HepG2 (cell line): ENCODE measurements at regions not wholly inside any gene's neighbourhood (a gene's known extent, or its start where the extent isn't known, plus 50 kb on each side); places are given as distances from the start of the nearest gene placed in this dataset.

ENCODE experiments used
- ATAC-seq: fragments of 200-7000 bp; cut with Tn5 transposase; 3 replicates; pipeline ENCODE4 v1.9.1; 2020; ENCODE audit warnings: mild to moderate bottlenecking, moderate library complexity
- BruUV-seq: library from RNA; stranded (reverse); fragments of 400-500 nt; replicated peaks from 2 replicates; lab custom pipeline; 2021; lab: Mats Ljungman, UMichigan
- CTCF ChIA-PET: fragments of 300-600 bp; formaldehyde crosslinking; extraction: SDS; loops from one replicate; lab custom pipeline; 2021; ENCODE audit warnings: low total read pairs, inconsistent platforms, low intra/inter-chr PET ratio; lab: Yijun Ruan, JAX
- POLR2A ChIA-PET: fragments of 350-600 bp; sonication (Branson Sonifier 250); formaldehyde crosslinking; loops from one replicate; lab custom pipeline; 2020; ENCODE audit warnings: antibody characterized with exemption, inconsistent platforms; lab: Yijun Ruan, JAX
- DNase-seq: peaks from one replicate; pipeline ENCODE4 v3.0.0-alpha.2; 2015; ENCODE audit warnings: low spot score
- FAIRE-seq: peaks from 3 replicates; lab custom pipeline; 2011; peaks lifted over from hg19 to GRCh38; lab: Jason Lieb, UNC
- H2AFZ ChIP-seq: one replicate; pipeline ENCODE4 v1.6.1; 2011; ENCODE audit warnings: low read length, inconsistent platforms
- H3K27ac ChIP-seq: fragments of 300-600 bp; 3 replicates; pipeline ENCODE4 v1.8.0; 2011; ENCODE audit warnings: mixed run types, mild to moderate bottlenecking, mixed read lengths, low read length, inconsistent platforms; ENCODE audit not compliant: insufficient read depth; ENCODE audit errors: extremely low read length
- H3K27me3 ChIP-seq, 2 experiments: fragments of 200-600 bp in 1 of 2; 2 replicates in 1 of 2; 3 replicates in 1 of 2; pipeline versions ENCODE4 v1.6.0 to v1.8.0; 2011; ENCODE audit warnings: low read length in 2 of 2, mild to moderate bottlenecking in 2 of 2, moderate library complexity in 2 of 2, inconsistent platforms in 1 of 2; ENCODE audit not compliant: insufficient read depth in 2 of 2, control insufficient read depth in 1 of 2
- H3K36me3 ChIP-seq, 2 experiments: fragments of 200-600 bp in 1 of 2; replicated peaks in 1 of 2; 2 replicates in 1 of 2; 3 replicates in 1 of 2; pipeline versions ENCODE4 v1.5.1 to v1.8.0; 2011; ENCODE audit warnings: low read length in 2 of 2, inconsistent platforms in 1 of 2; ENCODE audit not compliant: insufficient read depth in 2 of 2, control insufficient read depth in 1 of 2
- H3K4me1 ChIP-seq: 2 replicates; pipeline ENCODE4 v1.5.1; 2012; ENCODE audit warnings: low read length, inconsistent platforms; ENCODE audit not compliant: insufficient read depth
- H3K4me2 ChIP-seq: 2 replicates; pipeline ENCODE4 v1.6.0; 2011; ENCODE audit warnings: low read depth, low read length, inconsistent platforms
- H3K4me3 ChIP-seq, 3 experiments: fragments of 200-600 bp in 1 of 3; sonication (generic), shearing (Covaris generic) in 1 of 3; replicated peaks in 1 of 3; 2 replicates each; pipeline ENCODE4 v1.5.1; 2011 to 2016; ENCODE audit warnings: low read length in 3 of 3, inconsistent platforms in 2 of 3, low read depth in 2 of 3, mild to moderate bottlenecking in 2 of 3, control low read depth in 1 of 3, mixed read lengths in 1 of 3; ENCODE audit not compliant: insufficient read depth in 1 of 3
- H3K79me2 ChIP-seq: one replicate; pipeline ENCODE4 v1.6.1; 2011; ENCODE audit warnings: low read length, inconsistent platforms; ENCODE audit not compliant: insufficient read depth
- H3K9ac ChIP-seq: 2 replicates; pipeline ENCODE4 v1.6.0; 2011; ENCODE audit warnings: mild to moderate bottlenecking, low read depth, low read length, inconsistent platforms; ENCODE audit not compliant: insufficient read depth
- H3K9me3 ChIP-seq: 2 replicates; pipeline ENCODE4 v1.5.1; 2012; ENCODE audit warnings: mild to moderate bottlenecking, low read length
- H4K20me1 ChIP-seq: 2 replicates; pipeline ENCODE4 v1.6.0; 2011; ENCODE audit warnings: inconsistent platforms, mild to moderate bottlenecking, low read length, moderate library complexity; ENCODE audit not compliant: insufficient read depth
- MATR3 ChIP-seq: sonication (generic); formaldehyde crosslinking; IDR thresholded peaks from 2 replicates; pipeline ENCODE4 v1.4.0; 2020; ENCODE audit warnings: missing genetic modification reagents
- PCBP1 ChIP-seq: fragments of 200-400 bp; formaldehyde crosslinking; IDR thresholded peaks from 2 replicates; pipeline ENCODE4 v1.6.1; 2017; ENCODE audit warnings: mild to moderate bottlenecking, low read depth, low read length, borderline replicate concordance
- WGBS: methylation state at CpG from one replicate; pipeline ENCODE4 v1.1.6; 2017; ENCODE audit warnings: low lambda C conversion rate; 5-methylcytosine and 5-hydroxymethylcytosine counted together
- in situ Hi-C: cut with HindIII; loops from 2 replicates; pipeline ENCODE4 v1.10.0; 2017; ENCODE audit warnings: low pct_unique_long_range_greater_than_20kb; ENCODE audit not compliant: extremely low pct_ligation_motif_present
- intact Hi-C: fragments of 100-400 bp; cut with micrococcal nuclease; formaldehyde crosslinking; loops from one replicate; pipeline ENCODE4 v1.10.0; 2022; ENCODE audit not compliant: unreplicated experiment
- small RNA-seq, 3 experiments: library from RNA; depleted of rRNA; stranded (forward); fragments of <200 nt; gene quantifications; one replicate each; pipeline ENCODE3, GENCODE V24; 2012; ENCODE audit warnings: low read depth in 2 of 3, low replicate concordance in 1 of 3; ENCODE audit not compliant: insufficient read length in 3 of 3, insufficient read depth in 2 of 3
- TF ChIP-seq, protein P1 (sequence below): sonication (generic); formaldehyde crosslinking; IDR thresholded peaks from 2 replicates; pipeline ENCODE4 v1.8.1; 2023; ENCODE audit warnings: mild to moderate bottlenecking, inconsistent platforms, moderate library complexity, missing genetic modification reagents, borderline replicate concordance
- TF ChIP-seq, protein P2 (sequence below): sonication (generic); formaldehyde crosslinking; IDR thresholded peaks from 2 replicates; pipeline ENCODE4 v1.5.0; 2020; ENCODE audit warnings: mild to moderate bottlenecking, missing genetic modification reagents
- TF ChIP-seq, protein P3 (sequence below): IDR thresholded peaks from 2 replicates; pipeline ENCODE4 v1.6.1; 2016; ENCODE audit warnings: missing genetic modification reagents, missing compliant biosample characterization

DNA sequence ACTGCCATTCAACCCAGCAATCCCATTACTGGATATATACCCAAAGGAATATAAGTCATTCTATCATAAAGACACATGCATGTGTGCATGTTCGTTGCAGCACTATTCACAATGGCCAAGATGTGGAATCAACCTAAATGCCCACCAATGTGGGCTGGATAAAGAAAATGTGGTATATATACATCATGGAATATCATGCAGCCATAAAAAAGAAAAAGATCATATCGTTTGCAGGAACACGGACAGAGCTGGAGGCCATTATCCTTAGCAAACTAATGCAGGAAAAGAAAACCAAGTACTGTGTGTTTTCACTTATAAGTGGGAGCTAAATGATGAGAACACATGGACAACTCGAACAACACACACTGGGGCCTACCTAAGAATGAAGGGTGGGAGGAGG lies 123.7 kb downstream of the CDC7 start:
- BruUV-seq: no TSS peak
- Histone ChIP-seq H3K27ac (no peak overlapping the region), H3K4me1 (no peaks in the 10 kb centered on the region), H3K79me2 (no peaks in the 10 kb centered on the region), H4K20me1 (no peaks in the 10 kb centered on the region), H3K4me2 (no peak overlapping the region), H3K9me3 (no peaks in the 10 kb centered on the region), H3K36me3 (no peaks in the 10 kb centered on the region), H3K9ac (no peak overlapping the region), H3K27me3 (peaks cover 0 to 3% of the 10 kb centered on the region in 2 experiments; a peak in 1 of 5 replicates), H2AFZ (no peak overlapping the region), H3K4me3 (no peak overlapping the region)
- CTCF ChIA-PET: no interaction called here
- 12% methylated on average over 4 of the region's 4 CpGs for WGBS
- TF ChIP-seq, protein P1, sequence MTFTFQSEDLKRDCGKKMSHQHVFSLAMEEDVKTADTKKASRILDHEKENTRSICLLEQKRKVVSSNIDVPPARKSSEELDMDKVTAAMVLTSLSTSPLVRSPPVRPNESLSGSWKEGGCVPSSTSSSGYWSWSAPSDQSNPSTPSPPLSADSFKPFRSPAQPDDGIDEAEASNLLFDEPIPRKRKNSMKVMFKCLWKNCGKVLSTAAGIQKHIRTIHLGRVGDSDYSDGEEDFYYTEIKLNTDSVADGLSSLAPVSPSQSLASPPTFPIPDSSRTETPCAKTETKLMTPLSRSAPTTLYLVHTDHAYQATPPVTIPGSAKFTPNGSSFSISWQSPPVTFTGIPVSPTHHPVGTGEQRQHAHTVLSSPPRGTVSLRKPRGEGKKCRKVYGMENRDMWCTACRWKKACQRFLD: no peak
- TF ChIP-seq MATR3 (no peak), PCBP1 (no peak)
- TF ChIP-seq, protein P2, sequence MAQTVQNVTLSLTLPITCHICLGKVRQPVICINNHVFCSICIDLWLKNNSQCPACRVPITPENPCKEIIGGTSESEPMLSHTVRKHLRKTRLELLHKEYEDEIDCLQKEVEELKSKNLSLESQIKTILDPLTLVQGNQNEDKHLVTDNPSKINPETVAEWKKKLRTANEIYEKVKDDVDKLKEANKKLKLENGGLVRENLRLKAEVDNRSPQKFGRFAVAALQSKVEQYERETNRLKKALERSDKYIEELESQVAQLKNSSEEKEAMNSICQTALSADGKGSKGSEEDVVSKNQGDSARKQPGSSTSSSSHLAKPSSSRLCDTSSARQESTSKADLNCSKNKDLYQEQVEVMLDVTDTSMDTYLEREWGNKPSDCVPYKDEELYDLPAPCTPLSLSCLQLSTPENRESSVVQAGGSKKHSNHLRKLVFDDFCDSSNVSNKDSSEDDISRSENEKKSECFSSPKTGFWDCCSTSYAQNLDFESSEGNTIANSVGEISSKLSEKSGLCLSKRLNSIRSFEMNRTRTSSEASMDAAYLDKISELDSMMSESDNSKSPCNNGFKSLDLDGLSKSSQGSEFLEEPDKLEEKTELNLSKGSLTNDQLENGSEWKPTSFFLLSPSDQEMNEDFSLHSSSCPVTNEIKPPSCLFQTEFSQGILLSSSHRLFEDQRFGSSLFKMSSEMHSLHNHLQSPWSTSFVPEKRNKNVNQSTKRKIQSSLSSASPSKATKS (CRISPR knock-in tag): no peak
- TF ChIP-seq, protein P3, sequence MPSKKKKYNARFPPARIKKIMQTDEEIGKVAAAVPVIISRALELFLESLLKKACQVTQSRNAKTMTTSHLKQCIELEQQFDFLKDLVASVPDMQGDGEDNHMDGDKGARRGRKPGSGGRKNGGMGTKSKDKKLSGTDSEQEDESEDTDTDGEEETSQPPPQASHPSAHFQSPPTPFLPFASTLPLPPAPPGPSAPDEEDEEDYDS (CRISPR knock-in tag): no peak
- FAIRE-seq: no peak
- intact Hi-C loops: no loop called here
- in situ Hi-C loops: loop anchor here (10.0 kb wide), 1 partner anchor 60 kb away; no protein-coding TSS in a partner anchor
- no peak for ATAC-seq
- POLR2A ChIA-PET: no interaction called here
- no peak for DNase-seq

Small RNA genes in the stretch of these regions (small RNA-seq; reads per million reads assigned to genes)
- 0 reads per million in 3 experiments for gene AL714022.1
